OCI-LY7 (cell line): ENCODE measurements at regions not wholly inside any gene's neighbourhood (a gene's known extent, or its start where the extent isn't known, plus 50 kb on each side); places are given as distances from the start of the nearest gene placed in this dataset.

Experiments used
- EZH2phosphoT487 ChIP-seq: fragments of 200-600 bp; sonication (generic); IDR thresholded peaks from 2 replicates; pipeline ENCODE4 v1.6.1; 2018; ENCODE audit warnings: low read depth, borderline replicate concordance, mild to moderate bottlenecking, mixed run types, antibody characterized with exemption, low read length, moderate library complexity, mixed read lengths
- TF ChIP-seq, protein P1 (sequence below): fragments of 200-600 bp; sonication (generic); conservative IDR thresholded peaks from 2 replicates; pipeline ENCODE4 v1.5.1; 2014; ENCODE audit warnings: mild to moderate bottlenecking, antibody characterized with exemption, low read length, moderate library complexity, mixed read lengths

GRCh38 chrX:13419276-13419675, 99.4 kb upstream of the ATXN3L start:
- TF ChIP-seq, protein P1, sequence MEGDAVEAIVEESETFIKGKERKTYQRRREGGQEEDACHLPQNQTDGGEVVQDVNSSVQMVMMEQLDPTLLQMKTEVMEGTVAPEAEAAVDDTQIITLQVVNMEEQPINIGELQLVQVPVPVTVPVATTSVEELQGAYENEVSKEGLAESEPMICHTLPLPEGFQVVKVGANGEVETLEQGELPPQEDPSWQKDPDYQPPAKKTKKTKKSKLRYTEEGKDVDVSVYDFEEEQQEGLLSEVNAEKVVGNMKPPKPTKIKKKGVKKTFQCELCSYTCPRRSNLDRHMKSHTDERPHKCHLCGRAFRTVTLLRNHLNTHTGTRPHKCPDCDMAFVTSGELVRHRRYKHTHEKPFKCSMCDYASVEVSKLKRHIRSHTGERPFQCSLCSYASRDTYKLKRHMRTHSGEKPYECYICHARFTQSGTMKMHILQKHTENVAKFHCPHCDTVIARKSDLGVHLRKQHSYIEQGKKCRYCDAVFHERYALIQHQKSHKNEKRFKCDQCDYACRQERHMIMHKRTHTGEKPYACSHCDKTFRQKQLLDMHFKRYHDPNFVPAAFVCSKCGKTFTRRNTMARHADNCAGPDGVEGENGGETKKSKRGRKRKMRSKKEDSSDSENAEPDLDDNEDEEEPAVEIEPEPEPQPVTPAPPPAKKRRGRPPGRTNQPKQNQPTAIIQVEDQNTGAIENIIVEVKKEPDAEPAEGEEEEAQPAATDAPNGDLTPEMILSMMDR, result no peak
- no peak for TF ChIP-seq EZH2phosphoT487
